B cell (primary cell): ENCODE measurements at regions not wholly inside any gene's neighbourhood (a gene's known extent, or its start where the extent isn't known, plus 50 kb on each side); places are given as distances from the start of the nearest gene placed in this dataset.
"Not testable (repeated sequence)": the region's sequence is repeated elsewhere in the genome, so short reads cannot be mapped to it uniquely, and the experiment has no call there.

ENCODE experiments used
- ATAC-seq: fragments of 200-7000 bp; cut with Tn5 transposase; one replicate; pipeline ENCODE4 v1.10.0; 2021; ENCODE audit warnings: low read depth, mild to moderate bottlenecking, moderate number of reproducible peaks, moderate library complexity
- CTCF ChIA-PET: fragments of 350-600 bp; sonication (Branson Sonifier 250); formaldehyde crosslinking; loops from one replicate; lab custom pipeline; 2021; ENCODE audit warnings: antibody characterized with exemption, inconsistent platforms; lab: Charles Lee
- POLR2A ChIA-PET: fragments of 350-600 bp; sonication (Branson Sonifier 250); formaldehyde crosslinking; loops from one replicate; lab custom pipeline; 2021; ENCODE audit warnings: antibody characterized with exemption; lab: Charles Lee
- DNase-seq: peaks from one replicate; pipeline ENCODE4 v3.0.0; 2013
- H2AFZ ChIP-seq: 2 replicates; pipeline ENCODE4 v1.6.1; 2012; ENCODE audit warnings: mild to moderate bottlenecking, low read depth, low read length; ENCODE audit not compliant: insufficient read depth, poor library complexity, severe bottlenecking
- H3K27ac ChIP-seq, 2 donors: 1 replicate in 1 of 2; 2 replicates in 1 of 2; pipeline ENCODE4 v1.5.1; 2012 to 2013; ENCODE audit warnings: low read length in 2 of 2, mild to moderate bottlenecking in 2 of 2, moderate library complexity in 1 of 2
- H3K27me3 ChIP-seq, 4 experiments: fragments of 200-600 bp in 1 of 4; sonication (generic) in 1 of 4; replicated peaks in 1 of 4; 1 replicate in 2 of 4; 2 replicates in 2 of 4; pipeline versions ENCODE4 v1.6.1 to v1.7.0; 2013 to 2016; ENCODE audit warnings: low read length in 3 of 4, mild to moderate bottlenecking in 2 of 4, mixed read lengths in 1 of 4, moderate library complexity in 1 of 4; ENCODE audit not compliant: insufficient read depth in 4 of 4, control insufficient read depth in 3 of 4; ENCODE audit errors: control extremely low read depth in 1 of 4
- H3K36me3 ChIP-seq, 2 experiments: replicated peaks in 1 of 2; 1 replicate in 1 of 2; 2 replicates in 1 of 2; pipeline versions ENCODE4 v1.6.1 to v1.7.1; 2013; ENCODE audit warnings: low read length in 1 of 2; ENCODE audit not compliant: insufficient read depth in 2 of 2, control insufficient read depth in 1 of 2; ENCODE audit errors: control extremely low read depth in 1 of 2, extremely low read depth in 1 of 2
- H3K4me1 ChIP-seq, 2 donors: fragments of 200-600 bp in 1 of 2; sonication (generic) in 1 of 2; 1 replicate in 1 of 2; 2 replicates in 1 of 2; pipeline versions ENCODE4 v1.5.1 to v1.6.1; 2013 to 2017; ENCODE audit warnings: low read length in 2 of 2; ENCODE audit not compliant: control insufficient read depth in 2 of 2, insufficient read depth in 2 of 2
- H3K4me2 ChIP-seq: replicated peaks from 2 replicates; pipeline ENCODE3; 2012; ENCODE audit warnings: mild to moderate bottlenecking, low read depth, low read length; ENCODE audit not compliant: poor library complexity, severe bottlenecking
- H3K4me3 ChIP-seq, 5 experiments: fragments of 200-600 bp in 1 of 5; sonication (generic) in 1 of 5; 1 replicate in 3 of 5; 2 replicates in 2 of 5; pipeline versions ENCODE4 v1.5.1 to v1.7.0; 2011 to 2016; ENCODE audit warnings: low read length in 4 of 5, mild to moderate bottlenecking in 4 of 5, low read depth in 2 of 5, control low read depth in 1 of 5, moderate library complexity in 1 of 5; ENCODE audit not compliant: insufficient read depth in 1 of 5; ENCODE audit errors: control extremely low read depth in 1 of 5, extremely low read depth in 1 of 5
- H3K79me2 ChIP-seq: fragments of 200-600 bp; sonication (generic); one replicate; pipeline ENCODE4 v1.6.0; 2016; ENCODE audit warnings: low read length; ENCODE audit not compliant: control insufficient read depth, insufficient read depth
- H3K9ac ChIP-seq: fragments of 200-600 bp; sonication (generic); 2 replicates; pipeline ENCODE4 v1.6.1; 2017; ENCODE audit warnings: mild to moderate bottlenecking, low read length, moderate library complexity
- H3K9me3 ChIP-seq, 3 donors: one replicate each; pipeline versions ENCODE4 v1.6.1 to v1.7.1; 2013; ENCODE audit warnings: low read length in 2 of 3; ENCODE audit not compliant: control insufficient read depth in 2 of 3, insufficient read depth in 1 of 3; ENCODE audit errors: control extremely low read depth in 1 of 3
- H4K20me1 ChIP-seq: 2 replicates; pipeline ENCODE4 v1.6.0; 2012; ENCODE audit warnings: mild to moderate bottlenecking, low read length; ENCODE audit not compliant: insufficient read depth, control insufficient read depth, poor library complexity, severe bottlenecking
- H3K27ac Mint-ChIP-seq: one replicate; pipeline ENCODE4 v1.8.0; 2021; ENCODE audit warnings: mixed read lengths
- H3K27me3 Mint-ChIP-seq: one replicate; pipeline ENCODE4 v1.8.0; 2021; ENCODE audit warnings: mixed read lengths
- H3K4me1 Mint-ChIP-seq: one replicate; pipeline ENCODE4 v1.8.0; 2021; ENCODE audit warnings: mixed read lengths
- H3K4me3 Mint-ChIP-seq: one replicate; pipeline ENCODE4 v1.8.0; 2021; ENCODE audit warnings: mixed read lengths
- H3K9me3 Mint-ChIP-seq: one replicate; pipeline ENCODE4 v1.8.0; 2022; ENCODE audit warnings: mixed read lengths; ENCODE audit not compliant: insufficient read depth
- EZH2 ChIP-seq: IDR thresholded peaks from 2 replicates; pipeline ENCODE4 v1.6.1; 2012; ENCODE audit warnings: borderline replicate concordance, low read depth, mild to moderate bottlenecking, moderate library complexity, low read length; ENCODE audit not compliant: insufficient read depth, poor library complexity, severe bottlenecking
- WGBS: methylation state at CpG from one replicate; pipeline ENCODE4 v1.1.5; 2013; ENCODE audit warnings: missing lambda C conversion rate; ENCODE audit not compliant: insufficient coverage; 5-methylcytosine and 5-hydroxymethylcytosine counted together
- intact Hi-C: fragments of 100-400 bp; cut with micrococcal nuclease; formaldehyde crosslinking; loops from one replicate; pipeline ENCODE4 v1.10.0; 2022
- TF ChIP-seq, protein P1 (sequence below): fragments of 200-600 bp; IDR thresholded peaks from one replicate; pipeline ENCODE4 v1.8.0; 2022; ENCODE audit warnings: antibody characterized with exemption, mild to moderate bottlenecking

DNA sequence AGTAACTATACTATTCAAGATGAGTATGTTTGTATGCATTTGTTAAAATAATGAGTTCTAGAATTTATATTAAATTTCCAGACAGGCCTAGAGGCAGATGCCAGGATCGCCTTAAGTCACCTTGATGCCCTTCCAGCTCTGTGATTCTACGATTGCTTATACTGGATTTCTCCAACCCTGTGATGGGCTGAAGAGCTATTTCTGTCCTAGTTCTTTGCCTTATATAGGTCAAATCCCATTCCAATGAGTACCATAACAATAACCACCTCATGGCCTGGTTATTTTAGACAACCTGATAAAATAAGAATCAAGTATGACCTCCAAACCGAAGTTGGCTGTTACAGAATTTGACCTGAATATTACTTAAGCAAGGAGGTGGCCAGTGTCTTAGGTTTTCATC lies 79.8 kb upstream of the BLID start:
- Histone ChIP-seq H3K36me3 (no peaks in the 10 kb centered on the region), H3K9ac (no peak overlapping the region), H3K4me3 (no peak overlapping the region), H4K20me1 (no peaks in the 10 kb centered on the region), H3K9me3 (no peaks in the 10 kb centered on the region), H3K27me3 (peaks cover 0 to 4% (median 0%) of the 10 kb centered on the region in 4 experiments), H3K4me1 (no peaks in the 10 kb centered on the region), H2AFZ (no peak overlapping the region), H3K79me2 (no peaks in the 10 kb centered on the region), H3K27ac (no peak overlapping the region), H3K4me2 (no peak overlapping the region)
- ChIA-PET POLR2A (no interaction called here), CTCF (interaction anchor here (1.5 kb wide), 1 partner anchor 9 kb away, joined by 4 read pairs; no protein-coding TSS in a partner anchor)
- WGBS = no CpG with 5 or more reads among the region's 3 CpGs
- ATAC-seq (no peak), DNase-seq (no peak)
- H3K27me3 Mint-ChIP-seq = peaks cover 17% of the 10 kb centered on the region
- no peak overlapping the region for H3K4me3 Mint-ChIP-seq
- H3K4me1 Mint-ChIP-seq = no peaks in the 10 kb centered on the region
- H3K9me3 Mint-ChIP-seq = no peaks in the 10 kb centered on the region
- intact Hi-C loops = no loop called here
- H3K27ac Mint-ChIP-seq = no peak overlapping the region
- TF ChIP-seq, protein P1, sequence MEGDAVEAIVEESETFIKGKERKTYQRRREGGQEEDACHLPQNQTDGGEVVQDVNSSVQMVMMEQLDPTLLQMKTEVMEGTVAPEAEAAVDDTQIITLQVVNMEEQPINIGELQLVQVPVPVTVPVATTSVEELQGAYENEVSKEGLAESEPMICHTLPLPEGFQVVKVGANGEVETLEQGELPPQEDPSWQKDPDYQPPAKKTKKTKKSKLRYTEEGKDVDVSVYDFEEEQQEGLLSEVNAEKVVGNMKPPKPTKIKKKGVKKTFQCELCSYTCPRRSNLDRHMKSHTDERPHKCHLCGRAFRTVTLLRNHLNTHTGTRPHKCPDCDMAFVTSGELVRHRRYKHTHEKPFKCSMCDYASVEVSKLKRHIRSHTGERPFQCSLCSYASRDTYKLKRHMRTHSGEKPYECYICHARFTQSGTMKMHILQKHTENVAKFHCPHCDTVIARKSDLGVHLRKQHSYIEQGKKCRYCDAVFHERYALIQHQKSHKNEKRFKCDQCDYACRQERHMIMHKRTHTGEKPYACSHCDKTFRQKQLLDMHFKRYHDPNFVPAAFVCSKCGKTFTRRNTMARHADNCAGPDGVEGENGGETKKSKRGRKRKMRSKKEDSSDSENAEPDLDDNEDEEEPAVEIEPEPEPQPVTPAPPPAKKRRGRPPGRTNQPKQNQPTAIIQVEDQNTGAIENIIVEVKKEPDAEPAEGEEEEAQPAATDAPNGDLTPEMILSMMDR = no peak
- no peak for TF ChIP-seq EZH2

DNA sequence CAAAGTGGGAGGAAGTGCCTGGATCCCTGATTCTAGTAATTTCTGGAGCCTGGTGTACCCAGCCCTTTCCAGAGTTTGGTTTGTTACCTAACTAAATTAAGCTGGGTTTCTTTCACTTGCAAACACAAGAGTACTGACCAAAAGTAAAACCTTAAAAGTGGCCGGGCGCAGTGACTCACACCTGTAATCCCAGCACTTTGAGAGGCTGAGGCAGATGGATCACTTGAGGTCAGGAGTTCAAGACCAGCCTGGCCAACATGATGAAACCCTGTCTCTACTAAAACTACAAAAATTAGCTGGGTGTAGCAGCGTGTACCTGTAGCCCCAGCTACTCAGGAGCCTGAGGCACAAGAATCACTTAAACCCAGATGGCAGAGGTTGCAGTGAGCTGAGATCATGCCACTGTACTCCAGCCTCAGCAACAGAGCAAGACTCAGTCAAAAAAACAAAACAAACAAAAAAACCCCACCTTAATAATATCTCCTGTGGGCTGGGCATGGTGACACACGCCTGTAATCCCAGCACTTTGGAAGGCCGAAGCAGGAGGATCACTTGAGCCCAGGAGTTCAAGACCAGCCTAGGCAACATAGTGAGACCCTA lies 78.0 kb upstream of the BLID start:
- ATAC-seq, H2AFZ ChIP-seq, H3K4me3 ChIP-seq, POLR2A ChIA-PET, H3K27me3 ChIP-seq, H3K4me1 ChIP-seq, H3K4me3 Mint-ChIP-seq, H3K79me2 ChIP-seq, H3K9ac ChIP-seq, H3K27ac Mint-ChIP-seq, H3K36me3 ChIP-seq, H3K9me3 ChIP-seq, H3K27ac ChIP-seq, H4K20me1 ChIP-seq, DNase-seq, H3K4me2 ChIP-seq, intact Hi-C loops, H3K4me1 Mint-ChIP-seq, H3K9me3 Mint-ChIP-seq: not testable (repeated sequence)
- WGBS = 83% methylated on average over 5 of the region's 5 CpGs
- CTCF ChIA-PET = interaction anchor here (1.8 kb wide), 1 partner anchor 9 kb away, joined by 8 read pairs; no protein-coding TSS in a partner anchor
- H3K27me3 Mint-ChIP-seq = peaks cover 24% of the 10 kb centered on the region
